Erythroblast (primary cell): ENCODE measurements at regions not wholly inside any gene's neighbourhood (a gene's known extent, or its start where the extent isn't known, plus 50 kb on each side); places are given as distances from the start of the nearest gene placed in this dataset.

Experiments
- GATA1 ChIP-seq: IDR thresholded peaks from 2 replicates; pipeline ENCODE4 v1.6.1; 2011; ENCODE audit warnings: low read depth, mild to moderate bottlenecking, control low read depth, low read length, moderate library complexity
- POLR2A ChIP-seq: IDR thresholded peaks from 2 replicates; pipeline ENCODE4 v1.6.1; 2011; ENCODE audit warnings: mild to moderate bottlenecking, low read length

DNA sequence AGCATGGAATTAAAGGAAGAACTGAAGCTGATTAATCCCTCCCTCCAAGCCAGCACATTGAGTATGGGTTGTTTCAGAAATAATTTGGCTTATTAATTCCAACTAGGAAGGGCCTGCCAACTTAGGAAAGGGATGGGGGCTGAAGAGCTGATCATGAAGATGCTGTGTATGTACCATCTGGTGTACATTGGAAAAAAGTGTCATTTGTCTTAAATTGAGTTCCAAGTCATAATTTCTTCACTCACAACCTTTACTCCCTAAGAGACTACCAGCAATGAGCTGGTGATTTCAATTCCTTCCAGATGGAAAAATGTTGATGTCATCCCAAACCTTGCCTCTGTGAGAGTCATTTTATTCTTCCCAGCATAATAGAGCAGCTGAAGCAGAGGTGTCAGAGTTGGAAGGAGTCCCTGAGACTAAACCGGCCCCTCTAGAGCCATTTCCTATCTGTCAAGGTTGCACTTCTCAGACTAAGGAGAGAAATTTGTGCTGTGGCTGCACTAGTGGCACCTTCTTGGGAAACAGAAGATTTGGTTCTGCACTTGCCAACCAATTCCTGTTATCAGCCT is 79.4 kb downstream of the GTPBP8 start:
- TF ChIP-seq POLR2A (no peak), GATA1 (no peak)
